SU-DHL-6 (cell line): ENCODE measurements at regions not wholly inside any gene's neighbourhood (a gene's known extent, or its start where the extent isn't known, plus 50 kb on each side); places are given as distances from the start of the nearest gene placed in this dataset.

Experiments used
- H2AFZ ChIP-seq: fragments of 200-600 bp; sonication (generic); 2 replicates; pipeline ENCODE4 v1.6.1; 2014; ENCODE audit warnings: low read depth, mild to moderate bottlenecking, moderate library complexity, mixed read lengths, antibody characterized with exemption, low read length; ENCODE audit not compliant: severe bottlenecking
- H3F3A ChIP-seq: fragments of 200-600 bp; shearing (Covaris generic); 2 replicates; pipeline ENCODE4 v1.6.0; 2016; ENCODE audit warnings: antibody characterized with exemption, mild to moderate bottlenecking; ENCODE audit not compliant: insufficient read depth
- H3K27ac ChIP-seq: fragments of 200-600 bp; sonication (generic); 2 replicates; pipeline ENCODE4 v1.5.1; 2016; ENCODE audit warnings: low read depth, mild to moderate bottlenecking, low read length, moderate library complexity, mixed read lengths
- H3K27me3 ChIP-seq: fragments of 200-600 bp; sonication (generic), shearing (Covaris generic); 2 replicates; pipeline ENCODE4 v1.6.0; 2014; ENCODE audit warnings: mild to moderate bottlenecking, low read length
- H3K36me3 ChIP-seq: fragments of 200-600 bp; sonication (generic); 2 replicates; pipeline ENCODE4 v1.6.1; 2014; ENCODE audit warnings: mild to moderate bottlenecking, low read length, mixed read lengths
- H3K4me2 ChIP-seq: fragments of 300-600, 200-600 bp; shearing (Covaris generic), sonication (generic); 2 replicates; pipeline ENCODE4 v1.6.0; 2014; ENCODE audit warnings: low read length, low read depth, mild to moderate bottlenecking; ENCODE audit not compliant: poor library complexity, severe bottlenecking
- H3K4me3 ChIP-seq: fragments of 200-600 bp; sonication (generic); 2 replicates; pipeline ENCODE4 v1.5.1; 2014; ENCODE audit warnings: antibody characterized with exemption, low read length, mild to moderate bottlenecking, mixed read lengths; ENCODE audit not compliant: insufficient read depth, poor library complexity, severe bottlenecking
- H3K79me2 ChIP-seq: fragments of 200-600 bp; sonication (generic); 2 replicates; pipeline ENCODE4 v1.6.1; 2014; ENCODE audit warnings: mild to moderate bottlenecking, low read length, moderate library complexity; ENCODE audit not compliant: insufficient read depth
- H3K9ac ChIP-seq: fragments of 200-600 bp; sonication (generic); 2 replicates; pipeline ENCODE4 v1.7.0; 2014; ENCODE audit warnings: mild to moderate bottlenecking, low read length
- H3K9me2 ChIP-seq: fragments of 200-600 bp; sonication (generic); replicated peaks from 2 replicates; pipeline ENCODE4 v1.6.1; 2014; ENCODE audit warnings: low read length; ENCODE audit not compliant: insufficient read depth
- H3K9me3 ChIP-seq: fragments of 200-600 bp; sonication (generic); 2 replicates; pipeline ENCODE4 v1.6.1; 2014; ENCODE audit warnings: low read length, mixed read lengths; ENCODE audit not compliant: insufficient read depth
- H4K20me1 ChIP-seq: fragments of 200-600 bp; sonication (generic); 2 replicates; pipeline ENCODE4 v1.6.1; 2014; ENCODE audit warnings: low read depth, mild to moderate bottlenecking, antibody characterized with exemption, low read length, moderate library complexity, mixed read lengths
- CTCF ChIP-seq: fragments of 200-600 bp; sonication (generic); IDR thresholded peaks from one replicate; pipeline ENCODE4 v1.5.1; 2017; ENCODE audit warnings: antibody characterized with exemption, mild to moderate bottlenecking, low read length, moderate library complexity; ENCODE audit not compliant: insufficient read depth, poor library complexity, severe bottlenecking
- EZH2phosphoT487 ChIP-seq: fragments of 200-600 bp; sonication (generic), shearing (Covaris generic); conservative IDR thresholded peaks from 2 replicates; pipeline ENCODE4 v1.6.1; 2018; ENCODE audit warnings: mild to moderate bottlenecking, antibody characterized with exemption, low read length, moderate library complexity, mixed read lengths

DNA sequence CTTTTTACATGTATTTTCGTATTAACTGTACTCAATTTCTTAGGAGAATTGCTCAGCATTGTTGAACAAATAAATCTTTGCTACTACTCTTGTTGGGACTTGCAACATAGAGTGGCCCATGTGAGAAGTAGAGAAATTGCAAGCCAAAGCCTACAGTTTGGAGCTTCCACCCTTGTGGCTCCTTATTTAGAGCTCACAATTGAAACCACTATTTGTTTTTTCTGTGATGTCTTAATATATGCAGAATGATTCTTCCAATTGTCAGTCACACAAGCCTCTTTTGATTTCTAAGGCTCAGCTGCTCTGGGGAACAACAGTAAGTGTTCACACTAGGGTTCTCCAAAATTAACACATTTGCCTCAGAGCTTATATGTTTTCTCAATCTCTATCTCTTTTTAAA, 60.2 kb upstream of the GALNT13 start:
- no peaks in the 10 kb centered on the region for H4K20me1 ChIP-seq
- no peaks in the 10 kb centered on the region for H3F3A ChIP-seq
- H3K9me3 ChIP-seq = no peaks in the 10 kb centered on the region

GRCh38 chr2:153812632-153813031, 59.1 kb upstream of the GALNT13 start:
- no peak for TF ChIP-seq CTCF
- TF ChIP-seq EZH2phosphoT487 = no peak
- Histone ChIP-seq H3K27ac (no peak overlapping the region), H3K9me2 (no peaks in the 10 kb centered on the region), H3K36me3 (no peaks in the 10 kb centered on the region), H2AFZ (no peak overlapping the region), H3K27me3 (no peaks in the 10 kb centered on the region; the same call in 1 of the 2 replicates), H3K9ac (no peak overlapping the region), H3F3A (no peaks in the 10 kb centered on the region), H3K9me3 (no peaks in the 10 kb centered on the region), H3K79me2 (no peaks in the 10 kb centered on the region), H4K20me1 (no peaks in the 10 kb centered on the region), H3K4me2 (no peak overlapping the region), H3K4me3 (no peak overlapping the region)

More for the DNA sequence above, 60.2 kb upstream of the GALNT13 start:
- no peak overlapping the region for H3K9ac ChIP-seq
- no peaks in the 10 kb centered on the region for H3K9me2 ChIP-seq
- no peak overlapping the region for H3K27ac ChIP-seq
- H3K4me3 ChIP-seq = no peak overlapping the region
- H3K36me3 ChIP-seq = no peaks in the 10 kb centered on the region
- no peak overlapping the region for H3K4me2 ChIP-seq
- H2AFZ ChIP-seq = no peak overlapping the region
- H3K79me2 ChIP-seq = no peaks in the 10 kb centered on the region
- TF ChIP-seq CTCF (no peak), EZH2phosphoT487 (no peak)
- H3K27me3 ChIP-seq = no peaks in the 10 kb centered on the region; the same call in 1 of the 2 replicates

- no peak overlapping the region for H3K9ac ChIP-seq
- no peaks in the 10 kb centered on the region for H3K9me3 ChIP-seq
- H3F3A ChIP-seq = no peaks in the 10 kb centered on the region
- no peaks in the 10 kb centered on the region for H3K36me3 ChIP-seq
- H4K20me1 ChIP-seq = no peaks in the 10 kb centered on the region
- no peak overlapping the region for H2AFZ ChIP-seq
- H3K4me3 ChIP-seq = no peak overlapping the region
- H3K9me2 ChIP-seq = no peaks in the 10 kb centered on the region
- no peaks in the 10 kb centered on the region for H3K79me2 ChIP-seq
- no peak for TF ChIP-seq EZH2phosphoT487
- no peak for TF ChIP-seq CTCF
- H3K4me2 ChIP-seq = no peak overlapping the region
- H3K27me3 ChIP-seq = no peaks in the 10 kb centered on the region
- no peak overlapping the region for H3K27ac ChIP-seq
Observed at GRCh38 chr2:153818242-153818641, 53.5 kb upstream of the GALNT13 start.

GRCh38 chr2:153819074-153819473, 52.6 kb upstream of the GALNT13 start:
- H3K9me2 ChIP-seq = no peaks in the 10 kb centered on the region
- H3F3A ChIP-seq = no peaks in the 10 kb centered on the region
- H3K27ac ChIP-seq = no peak overlapping the region
- H3K36me3 ChIP-seq = no peaks in the 10 kb centered on the region
- H3K27me3 ChIP-seq = no peaks in the 10 kb centered on the region
- TF ChIP-seq CTCF (no peak), EZH2phosphoT487 (no peak)
- H2AFZ ChIP-seq = no peak overlapping the region
- H3K4me3 ChIP-seq = no peak overlapping the region
- no peak overlapping the region for H3K4me2 ChIP-seq
- no peaks in the 10 kb centered on the region for H3K9me3 ChIP-seq
- no peaks in the 10 kb centered on the region for H3K79me2 ChIP-seq
- no peak overlapping the region for H3K9ac ChIP-seq
- H4K20me1 ChIP-seq = no peaks in the 10 kb centered on the region
